GM19099 (cell line): ENCODE measurements at regions not wholly inside any gene's neighbourhood (a gene's known extent, or its start where the extent isn't known, plus 50 kb on each side); places are given as distances from the start of the nearest gene placed in this dataset.

Experiments used
- POLR2A ChIP-seq: IDR thresholded peaks from 3 replicates; pipeline ENCODE4 v1.6.1; 2011; ENCODE audit warnings: low read depth; ENCODE audit not compliant: insufficient read length; ENCODE audit errors: extremely low read depth

DNA sequence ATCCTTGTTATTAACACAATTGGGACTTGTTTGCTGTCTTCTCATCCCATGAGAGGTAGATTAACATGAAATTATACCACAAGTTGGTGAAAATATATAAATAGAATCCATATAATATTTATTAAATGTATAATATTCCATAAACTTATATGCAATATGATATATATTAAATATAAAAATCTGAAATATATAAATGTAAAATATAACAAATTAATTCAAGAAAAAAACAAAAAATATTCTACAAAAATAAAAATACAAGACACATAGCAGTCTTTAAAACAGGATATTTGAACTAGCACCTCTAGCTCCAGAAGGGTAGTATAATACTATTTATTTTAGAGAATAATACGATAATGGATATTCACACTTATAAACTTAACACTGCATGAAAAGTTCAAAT, 603.3 kb upstream of the FLRT2 start:
- TF ChIP-seq POLR2A = no peak

DNA sequence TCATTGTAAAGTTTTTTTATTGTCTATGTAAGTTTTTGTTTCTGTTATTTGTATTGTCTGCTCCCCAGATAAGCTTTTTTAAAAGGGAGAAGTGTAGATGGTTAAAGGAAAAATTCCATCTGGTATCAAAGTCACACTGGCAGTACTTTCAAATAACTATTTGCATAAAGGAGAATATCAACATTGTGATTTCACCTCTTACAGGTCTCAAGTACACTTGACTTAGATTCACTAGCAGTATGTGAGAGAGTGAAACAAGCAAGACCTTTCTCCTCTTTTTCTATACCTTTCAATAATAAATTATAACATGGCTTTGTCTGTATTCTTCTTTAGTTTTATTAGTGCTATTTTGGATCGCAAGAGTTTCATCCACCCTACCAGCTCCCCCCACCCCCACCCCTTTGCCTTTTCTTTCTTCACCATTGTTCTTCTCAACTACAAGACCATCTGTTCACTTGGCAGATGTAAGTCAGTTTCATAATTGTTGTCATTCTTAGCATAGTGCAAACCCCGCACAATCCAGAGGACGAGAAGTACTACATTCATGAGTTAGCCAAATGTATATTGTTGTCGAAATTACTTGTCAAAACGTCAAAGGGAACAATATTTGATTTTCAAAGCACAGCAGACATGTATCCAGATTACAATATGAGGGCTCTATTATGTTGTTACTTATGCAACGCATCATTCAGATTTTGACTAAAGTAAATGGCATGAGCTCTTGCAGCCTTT, 602.7 kb upstream of the FLRT2 start:
- TF ChIP-seq POLR2A = no peak

DNA sequence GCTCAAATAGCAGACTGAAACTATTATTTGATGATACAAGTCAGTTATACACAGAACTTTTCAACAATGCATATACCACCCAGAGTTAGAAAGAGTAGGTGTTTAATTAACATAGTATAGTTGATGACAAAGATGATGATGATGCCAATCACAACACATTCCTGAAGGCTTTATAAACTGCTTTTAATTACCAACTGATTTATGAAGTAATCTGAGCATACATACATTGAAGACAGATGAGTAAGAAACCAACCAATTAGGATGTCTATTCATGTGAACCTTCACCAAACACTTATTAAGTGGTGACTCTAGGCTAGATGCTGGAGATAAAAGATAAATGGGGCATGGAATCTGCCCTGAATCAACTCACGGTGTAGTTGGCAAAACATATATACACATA, 600.9 kb upstream of the FLRT2 start:
- no peak for TF ChIP-seq POLR2A

DNA sequence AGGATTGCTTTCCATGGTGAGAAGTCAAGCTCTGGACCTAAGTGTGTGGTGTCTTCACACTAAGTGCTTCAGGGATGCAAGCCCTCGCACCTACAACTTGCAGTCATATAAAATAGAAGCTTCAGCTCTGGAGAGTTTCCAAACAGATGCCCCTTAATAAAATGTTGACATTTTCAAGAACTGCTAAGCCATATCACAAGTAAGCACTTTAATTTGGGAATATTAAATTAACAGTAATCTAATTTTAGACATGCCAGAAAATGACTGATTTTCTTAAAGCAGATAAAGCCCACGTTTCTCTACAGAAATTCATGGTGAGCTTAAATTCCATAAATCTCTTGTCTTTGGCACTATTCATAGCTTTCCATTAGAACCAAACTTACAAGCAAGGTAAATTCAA, 600.1 kb upstream of the FLRT2 start:
- no peak for TF ChIP-seq POLR2A

DNA sequence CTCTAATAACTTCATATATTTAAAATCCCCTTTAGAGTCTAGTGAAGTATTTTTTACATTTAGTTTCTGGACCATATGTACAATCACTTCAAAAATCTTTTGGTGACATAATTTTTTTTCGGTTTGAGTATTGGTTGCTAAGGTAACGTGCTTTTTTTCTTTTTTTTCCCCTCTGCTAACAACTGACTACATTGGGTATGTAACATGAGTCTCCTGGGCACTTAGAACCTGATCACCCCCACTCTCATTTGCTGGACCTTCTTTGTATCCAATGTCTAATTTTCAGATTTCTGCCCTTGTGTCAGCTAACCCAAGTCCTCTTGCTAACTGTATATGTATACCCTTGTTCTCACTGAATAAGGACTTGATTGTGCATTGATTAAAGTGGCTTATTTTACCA, 592.9 kb upstream of the FLRT2 start:
- no peak for TF ChIP-seq POLR2A

DNA sequence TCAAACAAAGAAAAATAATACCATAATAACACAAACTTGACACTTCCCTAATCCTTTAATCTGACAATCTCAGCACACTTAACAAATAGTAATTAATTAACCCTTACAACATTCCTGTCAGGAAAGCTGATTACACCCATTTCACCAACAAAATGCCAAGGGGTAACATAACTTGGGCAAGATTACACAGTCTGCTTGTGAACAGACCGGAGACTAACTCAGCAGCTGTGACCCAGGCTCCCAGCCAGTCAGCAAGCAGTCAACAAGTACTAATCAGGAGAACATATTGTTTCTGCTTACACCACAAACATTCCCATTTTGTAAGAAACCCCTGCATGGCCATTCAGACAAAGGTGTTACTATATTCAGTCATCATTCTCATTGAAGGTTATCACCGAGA, 592.5 kb upstream of the FLRT2 start:
- TF ChIP-seq POLR2A = no peak

DNA sequence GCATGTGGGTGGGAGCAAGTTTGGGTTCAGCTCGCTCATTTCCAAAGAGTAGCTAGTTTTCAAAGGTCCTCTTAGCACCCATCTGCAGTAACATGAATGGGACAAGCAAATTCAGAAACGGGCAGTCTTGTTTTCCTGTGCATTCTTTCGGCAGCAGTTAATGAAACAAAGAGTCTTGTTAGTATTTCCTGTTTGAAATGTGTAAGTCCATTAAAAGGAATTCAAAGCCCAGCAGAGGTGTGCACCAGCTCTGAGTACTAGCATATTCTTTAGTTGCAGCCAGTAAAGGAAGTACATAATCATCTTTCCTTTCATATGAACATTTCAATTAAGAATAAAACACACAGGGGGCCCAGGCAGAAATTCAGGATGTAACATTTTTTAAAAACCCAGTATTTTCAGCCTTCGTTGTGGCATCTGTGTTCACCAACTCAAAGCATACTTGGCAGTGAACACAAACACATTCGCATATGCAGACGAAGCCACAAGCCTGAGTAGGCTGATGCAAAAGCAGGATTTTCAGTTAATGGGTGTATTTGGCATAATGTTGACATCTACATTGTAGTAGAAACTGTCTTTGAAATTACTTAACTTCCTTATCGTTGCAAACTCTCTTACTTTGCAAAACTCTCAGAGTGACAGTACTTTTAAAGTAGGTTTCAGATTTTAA, 570.0 kb upstream of the FLRT2 start:
- TF ChIP-seq POLR2A = no peak

DNA sequence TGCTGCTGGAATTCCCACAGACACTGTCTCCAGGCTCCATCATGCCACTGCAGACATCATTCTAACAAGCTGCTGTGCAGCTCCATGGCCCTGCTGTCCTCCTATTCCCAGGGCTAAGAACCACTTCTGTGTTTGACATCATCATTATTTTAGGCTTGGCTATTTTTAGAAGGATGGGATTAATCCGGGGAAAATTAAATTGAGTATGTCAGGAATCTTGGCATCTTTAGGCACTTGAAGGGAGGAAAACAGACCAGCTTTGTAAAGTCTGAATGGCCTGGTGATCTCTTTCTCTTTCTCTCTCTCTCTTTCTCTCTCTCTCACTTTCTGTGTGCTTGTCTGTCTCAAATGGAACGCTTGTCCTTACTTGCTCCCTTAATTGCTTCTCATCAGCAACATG, 568.3 kb upstream of the FLRT2 start:
- no peak for TF ChIP-seq POLR2A

DNA sequence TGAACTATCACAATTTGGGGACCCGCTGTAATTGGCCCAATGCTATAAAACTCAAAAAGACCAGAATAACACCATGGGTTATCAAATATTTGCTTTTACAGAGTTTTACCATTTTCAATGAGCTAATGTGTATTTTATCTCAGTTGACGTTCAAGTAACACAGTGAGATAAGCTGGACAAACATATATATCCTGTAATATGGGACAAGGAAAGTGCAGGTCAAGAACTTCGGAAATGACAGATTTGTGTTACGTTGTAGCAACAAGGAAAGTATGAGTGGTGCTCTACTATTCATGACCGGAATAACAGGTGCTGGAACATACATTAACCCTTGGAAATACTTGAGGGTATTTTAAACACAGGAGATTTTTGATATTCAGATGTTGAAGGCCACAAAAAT, 566.4 kb upstream of the FLRT2 start:
- no peak for TF ChIP-seq POLR2A

DNA sequence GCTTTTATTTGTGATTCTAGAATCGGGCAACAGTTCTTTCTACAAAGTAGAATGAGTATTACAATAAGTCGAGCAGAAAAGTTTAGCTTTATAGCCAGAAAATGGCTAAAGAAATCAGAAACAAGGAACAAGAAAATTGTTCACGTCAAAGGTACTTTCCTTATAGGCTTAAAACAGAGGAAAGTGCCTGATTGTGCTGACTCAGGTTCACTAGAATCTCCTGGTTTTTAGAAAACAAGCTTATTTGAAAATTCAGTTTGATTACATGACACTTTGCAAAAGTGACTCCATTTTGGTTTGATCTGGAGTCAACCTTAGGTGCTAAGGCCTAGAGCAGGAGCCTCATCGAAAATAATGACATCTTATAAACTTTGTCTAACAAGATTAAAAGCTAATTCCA, 564.7 kb upstream of the FLRT2 start:
- no peak for TF ChIP-seq POLR2A

DNA sequence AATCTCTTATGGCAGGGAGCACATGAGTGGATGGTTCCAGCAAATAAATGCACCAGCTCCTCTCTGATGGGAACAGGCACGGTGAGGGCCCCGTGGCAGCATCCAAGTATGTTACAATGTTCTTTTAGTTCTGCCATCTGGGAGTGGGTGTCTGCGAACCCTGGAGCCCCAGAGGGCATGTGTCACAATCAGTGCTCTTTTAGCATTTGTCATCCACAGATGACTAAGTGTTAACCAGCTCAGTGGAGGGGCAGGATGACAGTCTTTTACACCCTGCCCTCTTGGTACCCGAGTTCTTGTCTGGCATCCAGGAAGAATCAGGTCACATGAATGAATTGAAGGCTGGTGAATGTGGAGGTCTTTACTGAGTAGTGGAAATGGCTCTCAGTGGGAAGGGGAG, 560.4 kb upstream of the FLRT2 start:
- TF ChIP-seq POLR2A = no peak

DNA sequence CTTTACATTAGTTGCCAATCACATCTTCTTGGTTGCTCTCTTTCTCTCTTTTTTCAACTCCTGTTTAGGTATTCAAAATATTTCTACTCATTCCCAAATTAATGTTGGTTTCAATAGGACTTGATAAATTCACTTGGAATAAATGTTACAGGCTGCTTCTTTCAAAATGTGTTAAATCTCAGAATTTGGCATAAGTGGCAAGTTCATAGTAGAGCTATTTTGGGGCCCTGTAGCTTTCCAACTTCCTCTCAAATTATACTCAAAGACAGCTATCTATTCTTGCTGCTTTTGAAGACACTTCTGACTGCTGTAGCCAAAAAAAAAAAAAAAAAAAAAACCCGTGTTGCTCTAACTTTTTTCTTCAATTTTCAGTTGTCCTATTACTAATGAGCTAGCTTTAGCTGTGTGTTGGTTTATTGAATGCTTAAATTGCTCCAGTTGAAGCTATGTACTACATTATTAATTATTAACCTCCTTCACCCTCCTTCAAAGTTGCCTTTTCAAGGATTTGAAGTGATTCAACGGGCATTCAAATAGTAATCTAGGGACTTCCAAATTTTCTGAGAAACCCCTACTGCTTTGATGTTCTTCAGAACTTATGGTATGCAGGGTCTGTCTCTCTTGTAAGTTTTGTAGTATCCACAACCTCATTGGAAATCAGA, 554.6 kb upstream of the FLRT2 start:
- no peak for TF ChIP-seq POLR2A

DNA sequence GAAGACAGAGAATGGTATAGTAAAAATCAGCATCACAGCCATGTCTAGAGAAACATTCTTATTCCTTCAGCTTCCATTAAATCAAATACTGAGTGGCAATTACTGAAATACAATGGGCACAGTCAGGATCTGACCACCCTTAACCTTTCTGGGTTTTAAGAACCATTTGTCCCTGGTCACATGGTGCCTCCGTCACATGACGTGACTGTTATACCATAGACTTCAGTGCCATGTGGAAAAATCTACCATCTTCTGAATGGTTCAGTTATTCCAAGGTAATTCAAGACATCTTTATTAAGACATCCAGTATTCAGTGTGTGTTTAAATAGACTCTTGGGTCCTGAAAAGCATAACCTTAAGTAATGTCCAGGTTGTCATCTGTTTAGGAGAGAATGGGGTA, 553.1 kb upstream of the FLRT2 start:
- TF ChIP-seq POLR2A = no peak

DNA sequence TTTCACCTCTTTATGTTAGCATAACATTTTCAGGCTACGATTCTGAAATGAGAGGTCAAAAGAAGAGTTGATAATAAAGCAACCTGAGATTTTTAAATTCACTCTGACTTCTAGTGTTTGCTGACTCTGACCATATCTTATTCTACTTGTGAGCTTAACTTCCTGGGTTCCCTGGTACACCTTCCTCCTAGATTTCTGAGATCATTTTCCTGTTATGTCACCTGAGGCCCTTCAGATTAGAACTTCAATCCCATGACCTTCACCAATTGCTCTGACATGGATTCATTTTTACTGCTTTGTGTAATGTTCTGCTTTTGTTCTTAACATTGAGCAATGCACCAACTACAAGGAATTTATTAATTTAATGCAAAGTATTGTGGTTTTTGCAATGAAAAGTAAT, 542.9 kb upstream of the FLRT2 start:
- TF ChIP-seq POLR2A = no peak

DNA sequence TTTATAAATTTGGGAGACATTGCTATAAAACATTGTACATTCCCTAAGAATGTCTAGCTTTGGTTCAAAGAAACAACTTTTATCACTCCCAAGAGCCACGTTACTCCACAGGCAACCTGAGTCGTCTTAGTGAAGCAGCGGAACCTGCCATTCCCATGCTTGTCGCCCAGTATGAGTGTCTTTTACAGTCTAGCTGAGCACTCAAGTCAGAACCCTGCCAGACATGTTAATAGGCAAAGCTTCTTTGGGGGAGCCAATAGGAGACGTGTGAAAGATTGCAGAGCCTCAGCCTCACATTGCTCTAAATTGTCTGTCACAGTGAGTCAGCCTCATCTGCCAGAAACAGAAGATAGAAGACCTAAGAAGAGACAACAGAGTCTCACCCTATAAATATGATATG, 541.6 kb upstream of the FLRT2 start:
- TF ChIP-seq POLR2A = no peak

DNA sequence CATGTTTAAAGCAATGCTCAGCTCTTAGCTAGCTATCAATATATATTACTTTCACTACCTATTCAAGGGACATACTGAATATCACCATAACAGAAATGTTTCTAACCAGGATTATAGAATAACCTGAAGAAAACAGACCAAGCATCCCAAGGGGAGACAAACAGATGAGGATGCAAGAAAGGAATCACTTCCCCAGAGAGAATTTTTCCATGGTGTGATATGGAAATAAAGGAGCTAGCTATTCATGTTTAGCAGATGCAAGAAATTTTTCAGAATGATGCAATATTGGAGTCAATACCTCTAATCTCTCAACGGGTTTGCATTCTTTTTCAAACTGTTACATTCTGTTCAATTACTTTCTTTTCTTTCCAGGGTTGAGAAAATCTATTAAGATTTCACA, 538.9 kb upstream of the FLRT2 start:
- TF ChIP-seq POLR2A = no peak
